H1 (cell line): ENCODE measurements at regions not wholly inside any gene's neighbourhood (a gene's known extent, or its start where the extent isn't known, plus 50 kb on each side); places are given as distances from the start of the nearest gene placed in this dataset.

Source experiments
- ATF2 ChIP-seq: IDR thresholded peaks from 2 replicates; pipeline ENCODE4 v1.6.1; 2012; ENCODE audit warnings: low read length, inconsistent platforms
- BRCA1 ChIP-seq: IDR thresholded peaks from 2 replicates; pipeline ENCODE4 v1.6.1; 2012; ENCODE audit warnings: low read depth, low read length, improper control_type of control experiment
- CBX5 ChIP-seq: fragments of 300-800, 300-1000 bp; sonication (generic); IDR thresholded peaks from 2 replicates; pipeline ENCODE4 v1.7.1; 2016; ENCODE audit warnings: antibody characterized with exemption, low read length, low read depth
- CHD1 ChIP-seq: IDR thresholded peaks from 2 replicates; pipeline ENCODE4 v1.6.1; 2012; ENCODE audit warnings: low read depth, low read length, improper control_type of control experiment
- CHD2 ChIP-seq: IDR thresholded peaks from 2 replicates; pipeline ENCODE4 v1.6.1; 2012; ENCODE audit warnings: low read length, improper control_type of control experiment
- CTCF ChIP-seq, 3 experiments: IDR thresholded peaks; 1 replicate in 2 of 3; 2 replicates in 1 of 3; pipeline versions ENCODE4 v1.5.1 to v1.6.1; 2011; ENCODE audit warnings: low read length in 3 of 3, mild to moderate bottlenecking in 3 of 3, inconsistent platforms in 2 of 3, low read depth in 1 of 3, moderate library complexity in 1 of 3; ENCODE audit not compliant: insufficient read depth in 1 of 3; ENCODE audit errors: control extremely low read depth in 1 of 3
- EP300 ChIP-seq, 2 experiments: IDR thresholded peaks; 1 replicate in 1 of 2; 2 replicates in 1 of 2; pipeline ENCODE4 v1.6.1; 2011 to 2012; ENCODE audit warnings: low read depth in 2 of 2, low read length in 2 of 2, mild to moderate bottlenecking in 2 of 2, borderline replicate concordance in 1 of 2, inconsistent platforms in 1 of 2, moderate library complexity in 1 of 2
- EZH2 ChIP-seq: fragments of 200-600 bp; sonication (generic); IDR thresholded peaks from 2 replicates; pipeline ENCODE4 v1.7.1; 2012; ENCODE audit warnings: low read depth, mild to moderate bottlenecking, moderate library complexity, low read length, inconsistent platforms; ENCODE audit not compliant: severe bottlenecking
- GABPA ChIP-seq: IDR thresholded peaks from 2 replicates; pipeline ENCODE4 v1.6.1; 2011; ENCODE audit warnings: mild to moderate bottlenecking, low read length, moderate library complexity, borderline replicate concordance; ENCODE audit not compliant: insufficient read depth
- JUN ChIP-seq: IDR thresholded peaks from 2 replicates; pipeline ENCODE4 v1.6.1; 2011; ENCODE audit warnings: low read depth, mild to moderate bottlenecking, improper control_type of control experiment, low read length
- MAX ChIP-seq: IDR thresholded peaks from 2 replicates; pipeline ENCODE4 v1.6.1; 2012; ENCODE audit warnings: inconsistent platforms
- POLR2A ChIP-seq, 2 experiments: IDR thresholded peaks; 1 replicate in 1 of 2; 2 replicates in 1 of 2; pipeline ENCODE4 v1.6.1; 2011; ENCODE audit warnings: low read depth in 2 of 2, low read length in 2 of 2, mild to moderate bottlenecking in 2 of 2; ENCODE audit errors: control extremely low read depth in 1 of 2
- POLR2AphosphoS5 ChIP-seq: IDR thresholded peaks from 2 replicates; pipeline ENCODE4 v1.6.1; 2011; ENCODE audit warnings: low read depth, low read length
- SP4 ChIP-seq: IDR thresholded peaks from 2 replicates; pipeline ENCODE4 v1.6.1; 2012; ENCODE audit warnings: low read length, inconsistent platforms

- no peak for TF ChIP-seq CTCF (IDR thresholded peaks at IDR 0.05; ENCODE audit: control extremely low read depth in 1 of 3, insufficient read depth in 1 of 3, low read depth in 1 of 3, low read length in 3 of 3)
- TF ChIP-seq MAX: no peak
- no peak for TF ChIP-seq CBX5
- no peak for TF ChIP-seq JUN
- no peak for TF ChIP-seq EZH2
- TF ChIP-seq CHD1: no peak
- TF ChIP-seq POLR2A (IDR thresholded peaks at IDR 0.05; ENCODE audit: control extremely low read depth in 1 of 2, low read depth in 2 of 2, low read length in 2 of 2): no peak
- TF ChIP-seq BRCA1: no peak
- no peak for TF ChIP-seq GABPA
- no peak for TF ChIP-seq ATF2
- no peak for TF ChIP-seq POLR2AphosphoS5
- no peak for TF ChIP-seq CHD2
- TF ChIP-seq SP4: no peak
- no peak for TF ChIP-seq EP300 (IDR thresholded peaks at IDR 0.05; ENCODE audit: borderline replicate concordance in 1 of 2, low read depth in 2 of 2, low read length in 2 of 2)
Observed at GRCh38 chr12:89126712-89127111, 225.6 kb downstream of the DUSP6 start.
